ENCODE measurements at regions not wholly inside any gene's neighbourhood (a gene's known extent, or its start where the extent isn't known, plus 50 kb on each side); places are given as distances from the start of the nearest gene placed in this dataset.

DNA sequence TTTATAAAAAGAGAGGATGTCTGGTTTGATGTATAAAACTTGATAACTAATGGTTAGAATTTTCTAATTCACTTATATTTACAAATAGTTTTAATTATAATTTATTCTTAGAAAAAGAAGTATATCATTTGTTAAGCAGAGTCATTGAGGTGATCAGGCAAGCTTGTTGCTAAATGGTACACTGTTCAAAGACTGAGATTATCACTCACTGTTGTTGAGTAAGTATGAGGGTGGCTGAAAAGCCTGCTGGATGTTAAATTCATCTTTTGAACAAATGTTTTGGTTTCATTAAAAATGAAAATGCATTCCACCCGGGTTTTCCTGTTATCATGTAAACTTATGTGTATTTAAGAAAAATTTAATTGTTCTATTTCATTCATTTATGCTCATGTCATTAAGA, 451.8 kb downstream of the ADAMTS20 start:
- DNase-seq (ENCODE audit: extremely low read depth, low read depth), result no peak

DNA sequence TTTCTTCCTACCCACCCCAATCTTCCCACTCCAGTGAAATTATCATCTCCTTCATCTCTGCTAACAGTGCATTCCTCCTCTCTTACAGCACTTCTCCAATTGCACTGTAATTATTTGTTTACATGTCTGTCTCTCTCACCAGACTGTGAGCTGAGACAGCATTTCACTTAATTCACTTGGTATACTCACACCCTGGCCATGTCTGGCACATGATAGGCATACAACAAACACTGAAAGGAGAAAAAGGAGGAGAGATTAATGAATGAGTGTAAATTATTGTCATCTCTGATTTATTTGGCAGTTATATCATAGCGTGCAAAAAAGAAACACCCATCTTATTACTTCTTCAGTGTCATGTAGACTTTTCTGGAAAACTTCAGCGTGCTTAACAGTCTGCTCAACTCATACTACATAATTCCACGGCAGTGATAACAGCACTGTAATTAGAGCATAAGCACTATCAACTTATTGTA, 452.3 kb downstream of the ADAMTS20 start:
- DNase-seq (ENCODE audit: extremely low read depth, low read depth), result no peak

DNA sequence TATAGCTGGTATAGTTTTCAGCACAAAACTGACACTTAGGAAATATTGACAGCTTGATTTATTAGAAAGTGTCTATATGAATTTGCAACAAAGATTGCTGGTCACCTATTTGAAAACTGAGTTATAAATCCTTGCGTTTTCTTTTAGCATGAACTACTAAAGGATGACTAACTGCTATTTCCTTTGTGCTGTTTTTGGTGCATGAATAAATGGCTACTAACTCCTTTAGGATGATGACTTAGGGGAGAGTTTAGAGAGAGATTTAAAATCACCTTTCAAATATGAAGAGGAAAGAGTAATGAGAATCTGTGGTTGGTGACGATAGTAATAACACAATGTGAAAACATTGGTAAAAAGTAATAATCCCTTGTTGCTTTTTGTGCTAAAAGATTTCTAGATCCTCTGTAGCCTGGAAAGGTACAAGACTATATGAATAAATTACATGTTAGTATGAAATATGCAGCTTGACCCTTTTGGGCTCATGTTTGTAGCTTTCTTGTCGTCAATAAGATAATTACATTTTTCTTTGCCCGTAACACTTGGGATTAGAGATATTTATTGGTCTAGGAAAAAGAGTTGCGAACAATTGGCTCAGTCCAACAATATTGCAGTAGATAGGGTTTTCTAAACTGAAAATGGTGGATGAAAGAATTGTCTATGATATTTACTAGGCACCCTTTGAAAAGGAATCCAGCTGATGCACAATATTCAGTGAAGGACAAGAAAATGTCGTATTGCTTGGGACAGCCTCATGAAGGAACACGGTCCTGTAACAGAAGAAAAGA, 453.0 kb downstream of the ADAMTS20 start:
- no peak for DNase-seq (ENCODE audit: extremely low read depth, low read depth)

DNA sequence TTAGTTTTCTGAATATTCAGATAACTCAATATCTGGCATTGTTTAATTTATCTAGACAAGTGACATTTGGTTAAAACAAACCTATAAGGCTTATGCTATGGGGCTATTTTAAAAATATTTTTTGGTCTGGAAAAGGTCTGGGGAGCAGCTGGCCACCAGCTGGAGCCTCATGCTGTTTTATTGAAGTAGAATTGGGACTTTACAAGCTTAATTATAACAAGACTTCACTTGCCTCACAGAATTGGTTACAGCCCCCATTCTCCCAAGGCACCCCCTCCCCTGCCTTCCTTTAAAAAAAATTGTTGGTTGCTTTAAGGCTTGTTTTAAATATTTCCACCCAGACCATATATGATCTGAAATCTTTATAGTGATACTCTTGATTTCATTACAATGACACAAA, 453.9 kb downstream of the ADAMTS20 start:
- no peak for DNase-seq (ENCODE audit: extremely low read depth, low read depth)

DNA sequence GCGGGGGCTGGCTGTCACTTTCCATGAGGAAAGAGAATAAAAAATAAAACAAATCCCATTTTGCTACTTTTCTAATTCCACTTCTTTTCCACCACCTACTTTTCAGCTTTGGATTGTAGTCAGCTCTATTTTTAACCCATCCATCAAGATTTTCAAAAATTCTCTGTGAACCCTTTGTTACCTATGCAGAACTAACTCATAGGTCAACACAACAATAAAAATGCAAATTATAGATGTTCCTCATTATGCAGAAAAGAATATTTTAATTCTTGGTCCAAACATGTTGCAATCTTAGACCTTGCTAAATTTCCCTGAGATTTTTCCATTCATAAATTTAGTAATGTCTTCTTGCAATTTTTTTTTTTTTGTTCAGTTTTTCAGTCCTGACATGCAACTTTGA, 454.5 kb downstream of the ADAMTS20 start:
- no peak for DNase-seq (ENCODE audit: extremely low read depth, low read depth)

DNA sequence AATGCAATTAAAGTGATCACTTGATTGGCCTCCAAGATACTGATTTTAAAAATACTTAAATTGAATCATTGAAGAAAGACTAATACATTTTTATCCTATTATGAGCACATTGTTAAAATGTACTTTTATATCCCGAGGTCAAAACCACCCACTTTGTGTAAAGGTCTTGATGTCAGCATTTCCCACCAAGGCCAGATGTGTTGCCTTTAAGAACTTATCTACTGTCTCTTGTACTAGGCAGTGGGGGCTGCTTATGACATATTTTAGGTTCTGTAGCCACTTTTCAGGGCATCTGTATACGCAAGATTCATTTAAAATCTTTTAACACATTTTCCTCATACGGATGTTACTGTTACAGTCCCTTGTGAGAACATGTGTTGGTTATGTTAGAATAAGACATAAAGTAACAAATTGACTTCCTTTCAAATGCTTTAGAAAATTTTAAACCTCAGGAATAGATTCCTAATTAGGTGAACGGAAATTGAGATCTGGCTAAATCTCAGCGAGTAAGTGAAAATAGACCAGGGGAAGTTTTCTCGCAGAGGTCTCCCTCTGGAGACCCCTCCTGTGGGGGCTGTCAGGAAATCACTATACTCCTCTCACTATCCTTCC, 456.2 kb downstream of the ADAMTS20 start:
- DNase-seq (ENCODE audit: extremely low read depth, low read depth), result no peak

DNA sequence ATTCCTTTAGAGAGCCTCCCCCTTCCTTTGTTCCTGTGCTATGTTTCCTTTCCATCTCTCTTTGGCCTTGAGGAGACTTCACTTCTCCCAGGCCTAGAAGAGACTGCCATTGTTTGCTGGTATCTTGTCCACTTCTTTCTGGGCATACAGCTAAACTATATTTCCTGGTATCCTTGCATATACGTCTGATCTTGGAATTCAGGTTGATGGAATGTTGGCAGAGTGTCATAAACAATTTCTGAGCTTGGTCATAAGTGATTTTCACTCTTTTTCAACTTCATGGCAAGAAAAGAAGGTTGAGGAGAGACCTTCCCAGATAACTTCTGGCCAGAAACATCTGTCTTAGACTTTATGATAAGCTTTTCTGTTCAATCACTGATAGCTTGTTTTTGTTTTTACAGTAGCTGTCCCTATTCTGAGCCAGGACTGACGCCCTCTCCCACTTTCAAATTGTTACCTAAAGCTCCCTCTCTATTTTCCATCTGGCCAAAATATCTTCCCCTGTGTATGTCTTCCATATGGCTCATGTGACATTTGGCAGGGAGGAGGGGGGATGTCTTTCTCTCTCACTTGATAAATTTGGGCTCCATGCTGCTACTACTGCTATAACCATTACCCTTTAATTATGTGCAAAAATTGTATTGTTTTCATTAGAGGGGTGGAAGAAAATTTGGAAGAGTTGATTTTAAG, 457.0 kb downstream of the ADAMTS20 start:
- DNase-seq (ENCODE audit: extremely low read depth, low read depth), result no peak

DNA sequence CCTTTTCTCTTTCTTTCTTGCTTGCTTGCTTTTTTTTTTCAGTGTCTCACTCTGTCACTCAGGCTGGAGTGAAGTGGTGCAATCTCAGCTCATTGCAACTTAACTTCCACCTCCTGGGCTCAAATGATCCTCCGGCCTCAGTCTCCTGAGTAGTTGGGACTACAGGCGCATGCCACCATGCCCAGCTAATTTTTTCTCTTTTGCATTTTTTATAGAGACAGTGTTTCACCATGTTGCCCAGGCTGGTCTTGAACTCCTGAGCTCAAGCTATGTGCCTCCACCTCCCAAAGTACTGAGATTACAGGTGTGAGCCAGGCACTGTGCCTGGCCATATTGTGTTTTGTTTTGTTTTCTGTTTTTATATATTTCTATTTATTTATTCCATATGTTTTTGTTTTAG, 461.0 kb downstream of the ADAMTS20 start:
- no peak for DNase-seq (ENCODE audit: extremely low read depth, low read depth)

DNA sequence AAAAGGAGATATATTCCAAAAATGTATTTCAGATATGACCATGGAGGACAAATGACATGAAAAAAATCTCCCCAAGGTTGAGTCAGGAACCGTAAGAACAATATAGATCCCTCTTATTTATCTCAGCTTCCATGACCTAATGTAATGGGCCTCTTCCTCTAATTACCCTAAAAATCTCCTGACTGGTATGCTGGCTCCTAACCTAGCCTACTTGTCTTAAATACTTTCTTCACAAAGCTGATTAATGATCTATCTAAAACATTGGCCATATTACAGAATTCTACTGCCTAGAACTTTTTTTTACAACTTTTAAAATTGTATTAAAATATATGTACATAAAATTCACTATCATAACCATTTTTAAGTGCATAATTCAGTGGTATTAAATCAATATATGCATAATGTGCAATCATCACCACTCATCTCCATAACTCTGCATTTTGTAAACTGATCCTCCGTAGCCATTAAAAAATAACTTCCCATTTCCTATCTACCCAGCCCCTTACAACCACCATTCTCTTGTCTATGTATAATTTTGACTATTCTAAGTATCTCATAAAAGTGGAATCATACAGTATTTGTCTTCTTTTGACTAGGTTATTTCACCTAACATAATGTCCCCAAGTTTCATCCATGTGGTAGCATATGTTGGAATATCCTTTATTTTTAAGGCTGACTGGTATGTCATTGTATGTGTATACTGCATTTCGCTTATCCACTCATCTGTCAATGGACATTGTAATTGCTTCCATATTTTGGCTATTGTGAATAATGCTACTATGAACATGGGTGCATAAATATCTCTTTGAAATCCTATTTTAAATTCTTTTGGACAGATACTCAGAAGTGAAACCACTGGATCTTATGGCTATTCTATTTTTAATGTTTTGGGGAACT, 464.6 kb downstream of the ADAMTS20 start:
- no peak for DNase-seq (ENCODE audit: extremely low read depth, low read depth)

DNA sequence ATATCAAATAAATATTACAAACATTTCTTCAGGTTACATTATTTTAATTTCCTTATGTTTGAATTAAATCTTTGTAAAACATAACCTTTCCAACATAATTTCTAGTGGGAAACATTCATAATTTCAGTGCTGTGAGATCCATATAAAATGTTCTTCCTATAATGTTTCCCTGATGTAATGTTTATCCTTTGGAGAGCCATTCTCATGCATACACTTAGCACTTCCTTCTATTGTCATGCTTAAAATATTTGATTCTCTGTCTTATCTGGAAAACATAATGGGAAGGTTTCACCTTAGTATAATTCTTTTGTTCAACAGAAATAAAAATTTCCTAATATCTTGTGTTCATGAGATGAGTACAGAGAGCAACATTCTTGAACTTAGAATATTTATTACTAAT, 472.5 kb downstream of the ADAMTS20 start:
- DNase-seq (ENCODE audit: extremely low read depth, low read depth), result no peak

DNA sequence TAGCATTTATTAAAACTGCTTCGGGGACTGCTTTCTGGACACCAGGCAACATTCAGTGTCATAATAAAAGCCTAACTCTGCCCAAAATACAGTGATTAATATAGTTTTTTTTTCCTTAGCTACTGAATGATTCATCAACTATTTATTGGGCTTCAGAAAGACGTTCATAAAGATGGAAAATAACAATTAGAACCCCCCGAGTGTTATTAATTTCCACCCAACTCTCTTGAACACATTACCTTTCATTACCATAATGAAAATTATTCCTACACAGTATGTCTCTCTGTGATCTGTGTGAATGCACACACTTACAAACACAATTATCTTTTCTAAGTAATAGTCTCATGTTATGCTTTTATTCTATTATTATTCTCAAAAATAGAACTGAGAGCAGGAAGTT, 473.0 kb downstream of the ADAMTS20 start:
- no peak for DNase-seq (ENCODE audit: extremely low read depth, low read depth)

DNA sequence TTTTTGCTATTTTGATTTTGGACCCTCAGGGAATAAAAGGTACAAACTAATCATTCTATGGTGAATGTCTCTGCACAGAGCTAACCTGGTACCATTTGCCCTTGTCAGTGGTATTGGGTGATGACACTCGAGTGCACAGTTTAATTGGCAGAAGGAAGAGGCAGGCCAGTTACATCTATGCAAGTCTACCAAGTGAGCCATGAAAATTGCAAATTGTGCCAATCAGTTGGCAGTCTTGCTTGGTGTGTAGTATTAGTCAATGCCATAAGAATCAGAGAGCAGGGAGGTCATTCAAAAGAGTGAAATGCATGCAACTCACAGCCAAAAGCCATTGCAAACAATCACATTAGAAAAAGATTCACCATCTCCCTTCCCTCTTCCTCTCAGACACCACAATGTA, 479.6 kb downstream of the ADAMTS20 start:
- DNase-seq (ENCODE audit: extremely low read depth, low read depth), result no peak

DNA sequence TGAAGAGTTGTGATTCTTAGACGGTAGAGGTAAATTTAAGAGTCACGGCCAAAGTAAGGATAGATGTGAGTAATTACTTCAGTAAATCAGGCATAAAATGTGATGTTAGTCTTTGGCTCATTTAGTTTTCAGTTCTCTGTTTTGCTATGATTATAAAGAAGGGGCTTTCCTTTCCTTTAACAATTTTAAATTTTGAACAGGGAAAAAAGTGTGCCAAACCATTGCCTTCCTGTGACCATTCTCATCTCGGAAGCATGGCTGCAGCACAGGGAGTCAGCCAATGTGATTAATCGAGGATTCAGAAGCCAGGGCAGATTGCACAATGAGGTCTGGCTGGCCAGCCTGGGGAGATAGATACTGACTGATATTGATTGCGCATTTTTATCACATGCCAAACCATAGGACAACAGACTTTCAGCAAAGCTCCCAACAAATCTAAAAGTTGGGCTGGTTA, 480.2 kb upstream of the PRICKLE1 start:
- DNase-seq (ENCODE audit: extremely low read depth, low read depth), result no peak

DNA sequence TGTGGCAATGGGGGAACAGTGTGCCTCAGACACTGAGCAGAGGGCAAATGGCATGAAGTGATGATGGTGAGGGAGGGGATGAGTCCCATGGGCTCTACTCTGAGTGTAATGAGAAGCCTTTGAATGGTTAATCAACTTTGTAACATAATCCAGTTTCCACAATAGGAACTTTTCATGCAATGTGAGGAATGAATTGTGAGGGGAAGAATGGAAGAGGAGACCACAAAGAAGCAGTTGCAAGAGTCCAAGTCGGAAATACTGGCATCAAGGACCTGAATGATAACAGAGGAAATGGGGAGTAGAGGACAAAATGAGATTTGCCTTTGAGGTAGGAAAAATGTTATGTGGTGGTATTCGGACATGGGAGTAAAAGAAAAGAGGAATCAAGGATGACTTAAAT, 476.9 kb upstream of the PRICKLE1 start:
- DNase-seq (ENCODE audit: extremely low read depth, low read depth), result no peak

DNA sequence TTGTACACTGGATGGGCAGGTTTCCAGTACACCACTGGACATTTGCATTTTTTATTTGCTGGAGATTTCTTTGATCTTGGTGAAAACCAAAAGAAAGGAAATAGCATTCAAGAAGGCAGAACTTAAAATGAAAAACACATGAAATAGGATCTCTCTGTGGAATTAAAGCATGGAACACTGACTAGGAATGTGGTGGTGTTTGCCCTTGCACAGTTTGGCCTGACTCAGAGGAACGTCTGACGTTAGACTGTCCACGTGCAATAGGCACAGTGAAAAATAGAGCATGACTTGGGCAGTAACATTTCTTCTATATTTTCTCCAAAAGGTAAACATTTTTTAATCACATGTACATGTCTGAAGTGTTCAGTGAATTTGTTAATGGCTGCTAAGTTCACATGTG, 474.1 kb upstream of the PRICKLE1 start:
- no peak for DNase-seq (ENCODE audit: extremely low read depth, low read depth)

DNA sequence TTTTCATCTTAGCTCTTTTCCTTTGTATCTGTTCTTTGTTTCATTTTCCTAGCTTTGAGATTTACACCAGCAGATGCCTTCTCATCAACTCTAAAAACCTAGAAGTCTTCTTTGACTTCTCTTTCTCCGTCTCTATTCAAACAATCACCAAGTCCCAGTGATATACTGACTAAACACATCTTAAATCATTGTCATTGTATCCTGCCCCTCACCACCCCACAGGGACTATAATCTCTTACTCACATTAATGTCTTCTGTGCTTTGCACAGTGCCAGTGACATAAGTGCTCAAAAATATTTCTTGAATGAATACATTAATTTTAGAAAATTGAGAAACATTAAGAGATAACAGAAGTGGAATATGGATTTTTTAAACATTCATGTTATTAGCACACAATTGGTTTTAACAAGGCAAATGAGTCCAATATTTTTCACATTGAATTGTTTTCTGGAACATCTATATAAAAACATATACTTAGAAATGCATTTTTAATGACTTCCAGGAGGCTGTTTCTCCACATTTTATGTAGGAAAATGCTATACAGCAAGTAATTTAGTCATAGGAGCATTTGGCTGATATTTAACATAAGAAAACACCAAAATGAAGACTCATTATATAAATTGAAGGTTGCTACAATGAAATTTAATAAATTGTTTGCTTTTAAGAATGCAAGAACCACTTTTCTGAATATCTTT, 472.8 kb upstream of the PRICKLE1 start:
- no peak for DNase-seq (ENCODE audit: extremely low read depth, low read depth)

DNA sequence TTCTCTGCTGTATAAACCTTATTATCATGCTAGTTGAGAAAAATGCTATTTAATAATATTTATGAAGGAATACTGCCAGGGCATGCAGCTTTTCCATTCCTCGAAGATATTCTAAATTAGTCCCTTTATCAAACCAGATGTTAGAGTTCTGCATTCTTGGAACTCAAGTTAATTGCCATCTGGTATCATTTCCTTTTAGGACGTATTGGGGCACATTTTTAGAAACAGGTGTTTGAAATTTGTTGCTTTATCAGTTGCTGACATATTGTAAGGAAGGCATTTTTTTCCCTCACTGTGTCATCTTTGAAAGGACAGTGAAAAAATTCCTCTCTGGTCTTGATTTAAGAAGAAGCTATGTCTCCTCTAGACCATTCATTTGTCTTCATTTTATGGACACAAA, 471.2 kb upstream of the PRICKLE1 start:
- DNase-seq (ENCODE audit: extremely low read depth, low read depth), result no peak

DNA sequence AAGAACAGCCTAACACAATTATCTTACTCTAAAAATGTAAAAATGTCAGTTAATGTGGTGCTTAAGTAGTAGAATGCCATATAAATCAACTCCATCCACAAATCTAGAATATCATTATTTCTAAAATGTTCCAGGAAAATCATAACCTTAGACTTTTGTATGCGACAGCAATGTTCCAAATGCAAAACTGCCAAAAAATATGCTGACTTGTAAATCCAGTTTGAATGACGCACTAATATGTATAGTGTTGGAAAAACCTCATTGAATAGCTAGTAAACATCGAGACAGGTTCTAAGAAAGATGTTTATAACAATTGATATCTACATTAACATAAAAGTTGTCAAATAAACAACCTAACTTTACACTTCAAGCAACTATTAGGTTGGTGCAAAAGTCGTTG, 469.1 kb upstream of the PRICKLE1 start:
- DNase-seq (ENCODE audit: extremely low read depth, low read depth), result no peak

DNA sequence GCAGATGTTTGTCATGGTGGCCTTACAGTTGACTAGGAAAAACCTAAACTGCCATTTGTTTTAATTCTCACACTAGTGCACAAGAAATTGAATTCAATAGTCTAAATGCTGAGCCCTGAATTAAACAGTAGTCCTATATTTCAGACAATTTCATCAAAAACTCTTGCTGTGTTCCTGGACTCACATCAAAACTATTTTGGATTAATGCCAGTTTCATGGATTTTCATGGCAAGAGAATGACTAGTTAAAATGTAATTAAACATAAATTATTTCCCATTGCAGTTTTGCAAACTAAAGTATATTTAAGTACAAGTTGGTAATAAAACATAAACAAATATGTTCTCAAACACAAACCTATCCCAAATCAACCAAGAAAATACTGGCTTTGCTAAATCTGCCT, 468.0 kb upstream of the PRICKLE1 start:
- DNase-seq (ENCODE audit: extremely low read depth, low read depth), result no peak

DNA sequence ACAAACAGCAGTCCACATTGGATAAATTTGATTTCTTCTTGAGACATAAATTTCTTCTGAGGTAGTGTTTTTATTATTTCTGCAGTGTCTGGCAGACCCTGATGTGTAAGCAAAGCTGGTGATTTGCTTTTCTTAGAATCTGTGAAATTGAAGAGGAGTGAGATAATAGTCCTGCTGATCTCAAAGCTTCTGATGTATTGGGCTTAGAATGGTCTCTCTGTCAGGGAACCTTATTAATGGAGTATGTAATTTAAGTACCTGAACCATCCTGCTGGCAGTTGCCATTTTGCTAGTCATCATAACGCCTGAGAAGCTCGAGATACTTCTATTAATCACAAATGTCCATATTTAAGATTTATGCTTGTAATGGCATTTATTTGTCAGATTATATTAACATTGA, 464.5 kb upstream of the PRICKLE1 start:
- DNase-seq (ENCODE audit: extremely low read depth, low read depth), result no peak
